ENCODE measurements at regions not wholly inside any gene's neighbourhood (a gene's known extent, or its start where the extent isn't known, plus 50 kb on each side); places are given as distances from the start of the nearest gene placed in this dataset.

- no peak for DNase-seq (ENCODE audit: low read depth)
Observed at GRCh38 chr4:14564281-14564680, 438.0 kb upstream of the CPEB2 start.

DNA sequence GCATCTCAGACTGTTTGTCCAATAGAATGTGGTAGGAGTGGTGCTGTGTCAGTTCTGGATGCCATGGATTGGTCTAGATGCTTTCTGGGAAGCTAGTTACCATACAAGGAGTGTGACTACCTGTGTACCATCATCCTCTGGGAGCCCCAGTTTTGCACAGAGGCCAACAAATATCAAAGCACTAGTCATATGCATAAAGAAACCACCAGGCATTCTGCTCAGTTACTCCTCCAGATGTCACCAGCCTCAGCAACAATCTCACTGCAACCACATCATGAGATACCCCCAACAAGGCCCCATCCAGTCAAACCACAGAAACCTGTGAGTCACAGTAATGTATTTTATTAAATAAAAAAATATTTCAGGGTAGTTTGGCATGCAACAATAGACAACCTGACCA, 435.8 kb upstream of the CPEB2 start:
- DNase-seq (ENCODE audit: low read depth): peak; percentile 9

DNA sequence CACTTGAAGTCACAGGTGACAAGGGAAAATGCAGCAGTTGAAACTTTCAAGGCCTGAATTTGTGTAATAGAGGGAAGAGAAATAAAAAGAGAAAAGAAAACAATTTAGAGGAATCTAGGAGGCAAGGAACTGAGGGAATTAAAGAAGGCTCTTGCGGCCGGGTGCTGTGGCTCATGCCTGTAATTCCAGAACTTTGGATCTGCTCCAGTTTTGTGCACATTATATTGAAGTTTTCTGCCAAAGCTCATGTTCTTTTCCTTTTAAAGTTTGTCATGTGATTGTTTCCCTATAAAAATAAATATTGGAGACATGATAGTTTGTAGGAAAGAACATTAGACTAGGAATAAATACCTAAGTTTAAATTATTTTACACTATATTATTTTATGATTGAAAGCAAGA, 433.9 kb upstream of the CPEB2 start:
- no peak for DNase-seq (ENCODE audit: low read depth)

DNA sequence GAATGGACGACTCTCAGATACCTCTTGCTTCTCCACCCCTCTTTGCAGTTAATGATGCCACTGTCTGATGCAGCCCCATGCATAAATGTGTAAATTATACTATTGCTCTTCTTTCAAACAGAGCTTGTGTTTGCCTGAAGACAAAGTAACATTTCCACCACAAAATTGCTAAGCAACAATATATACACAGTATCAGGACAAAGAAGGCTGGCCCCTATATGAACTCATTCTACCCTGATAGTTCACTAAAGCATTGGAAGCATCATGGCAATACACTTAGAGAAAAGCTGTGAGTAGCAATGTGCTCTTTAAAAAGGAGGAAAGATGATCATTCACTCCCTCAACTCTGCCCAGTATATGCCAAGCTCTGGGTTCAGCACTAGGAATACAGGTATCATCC, 427.0 kb upstream of the CPEB2 start:
- DNase-seq (ENCODE audit: low read depth): no peak

- no peak for DNase-seq (ENCODE audit: low read depth)
Observed at GRCh38 chr4:14575919-14576318, 426.4 kb upstream of the CPEB2 start.

GRCh38 chr4:14580061-14580460, 422.2 kb upstream of the CPEB2 start:
- DNase-seq (ENCODE audit: low read depth): no peak

GRCh38 chr4:14581741-14582140, 420.5 kb upstream of the CPEB2 start:
- DNase-seq (ENCODE audit: low read depth): no peak

DNA sequence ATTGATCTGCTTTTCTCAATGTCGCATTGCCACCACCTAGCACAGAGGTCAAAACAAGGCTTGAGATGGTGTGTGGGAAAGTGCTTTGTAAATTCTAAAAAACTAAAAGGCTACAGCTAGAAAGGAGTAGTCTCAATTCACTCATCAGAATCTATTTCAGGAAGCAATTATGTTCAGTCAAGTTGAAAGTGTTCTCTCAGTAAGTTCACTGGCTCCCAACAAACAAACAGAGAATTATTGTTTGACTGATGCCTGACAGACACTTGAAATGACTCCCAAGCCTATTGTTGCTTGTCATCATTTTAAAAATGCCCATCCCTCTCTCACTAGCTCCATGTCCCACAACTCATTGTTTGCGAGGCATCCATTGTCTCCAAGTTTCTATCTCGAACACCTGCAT, 419.6 kb upstream of the CPEB2 start:
- DNase-seq (ENCODE audit: low read depth): no peak

DNA sequence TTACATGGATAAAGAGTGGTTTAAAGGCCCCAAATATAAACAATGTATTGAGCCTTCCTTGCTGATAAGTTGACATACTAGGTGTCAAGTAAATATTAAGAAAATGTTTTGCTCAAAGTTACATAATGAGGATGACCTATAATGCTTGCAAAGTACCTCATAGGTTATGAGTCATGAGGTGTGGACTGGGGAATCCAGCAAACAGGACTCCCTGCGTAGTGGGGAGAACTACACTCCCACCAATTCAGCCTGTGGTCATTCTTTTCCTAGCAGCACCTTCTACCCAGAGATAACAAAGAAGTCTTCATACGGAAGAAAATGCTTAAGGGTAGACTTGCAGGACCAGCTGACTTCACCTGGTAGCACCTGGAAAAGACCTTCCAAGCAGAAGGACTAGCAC, 418.9 kb upstream of the CPEB2 start:
- no peak for DNase-seq (ENCODE audit: low read depth)

DNA sequence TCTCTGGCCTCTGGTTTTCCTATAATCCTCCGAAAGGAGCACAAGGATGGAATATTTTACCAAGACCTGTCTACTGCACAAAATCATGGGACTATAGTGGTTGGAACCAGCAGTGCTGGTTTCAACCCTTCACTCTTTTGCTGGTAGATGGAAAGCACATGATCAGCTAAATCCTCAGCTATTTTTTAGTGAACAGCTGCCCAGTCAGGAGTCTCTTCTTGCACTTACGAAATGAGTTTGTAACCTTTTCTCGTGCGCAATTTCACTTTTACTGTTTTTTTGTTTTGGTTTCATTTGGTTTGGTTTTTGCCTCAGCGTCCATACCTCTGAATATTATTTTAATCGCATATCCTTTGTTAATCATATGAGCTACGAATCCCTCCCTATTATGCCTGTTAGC, 418.5 kb upstream of the CPEB2 start:
- no peak for DNase-seq (ENCODE audit: low read depth)

DNA sequence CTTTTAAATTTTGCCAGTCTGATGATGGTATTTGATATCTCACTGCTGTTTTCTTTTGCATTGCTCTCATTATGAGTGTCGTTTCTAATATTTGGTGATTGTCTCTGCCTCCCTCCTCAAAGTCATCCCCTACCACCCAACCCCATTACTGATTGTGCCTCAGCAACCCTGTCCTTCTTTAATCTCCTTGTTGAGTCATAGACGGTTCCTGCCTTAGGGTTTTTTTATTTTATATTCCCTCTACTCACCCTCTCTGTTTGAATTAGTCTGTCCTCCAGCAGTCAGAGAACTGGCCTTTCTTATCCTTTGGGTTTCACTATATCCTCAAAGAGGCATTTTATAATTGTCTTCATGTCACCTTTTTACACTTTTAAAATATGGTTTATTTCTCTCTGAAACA, 409.3 kb upstream of the CPEB2 start:
- DNase-seq (ENCODE audit: low read depth): no peak

GRCh38 chr4:14596028-14596427, 406.3 kb upstream of the CPEB2 start:
- DNase-seq (ENCODE audit: low read depth): no peak

DNA sequence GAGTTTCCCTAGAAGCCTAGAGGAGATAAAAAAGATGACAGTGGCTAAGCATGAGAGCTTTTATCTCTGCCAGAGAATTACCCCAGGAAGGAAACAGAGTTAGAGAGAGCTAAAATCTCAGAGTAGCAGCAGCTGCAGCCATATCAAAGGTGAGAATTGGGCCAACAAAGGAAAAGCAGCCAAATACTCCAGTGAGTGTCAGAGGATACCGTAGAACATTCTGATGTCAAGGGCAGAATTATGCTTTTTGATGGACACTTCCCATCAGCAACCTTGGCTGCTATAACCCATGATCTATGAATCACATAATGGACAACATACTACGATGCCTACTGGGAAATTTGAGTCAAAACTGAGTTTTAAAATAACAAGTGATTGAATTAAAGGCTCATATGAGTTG, 405.8 kb upstream of the CPEB2 start:
- no peak for DNase-seq (ENCODE audit: low read depth)

GRCh38 chr4:14596904-14597303, 405.4 kb upstream of the CPEB2 start:
- no peak for DNase-seq (ENCODE audit: low read depth)

DNA sequence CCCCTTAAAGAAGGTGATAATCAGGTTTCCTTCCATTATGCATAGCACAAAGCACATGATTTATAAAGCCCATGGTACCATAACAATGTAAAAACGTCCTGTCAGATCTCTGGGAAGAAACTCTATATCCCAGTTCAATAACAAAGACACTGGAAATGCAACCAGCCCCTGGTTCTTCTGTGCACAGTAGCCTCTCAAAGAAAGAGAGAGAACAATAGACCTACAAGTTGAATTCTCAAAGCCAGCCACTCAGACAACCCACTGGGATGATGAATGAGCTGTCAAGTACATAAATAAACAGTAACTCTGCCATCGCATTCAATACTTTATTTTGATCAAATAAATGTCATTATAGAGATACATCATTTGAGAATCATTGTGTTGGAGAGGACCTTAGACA, 400.1 kb upstream of the CPEB2 start:
- no peak for DNase-seq (ENCODE audit: low read depth)

DNA sequence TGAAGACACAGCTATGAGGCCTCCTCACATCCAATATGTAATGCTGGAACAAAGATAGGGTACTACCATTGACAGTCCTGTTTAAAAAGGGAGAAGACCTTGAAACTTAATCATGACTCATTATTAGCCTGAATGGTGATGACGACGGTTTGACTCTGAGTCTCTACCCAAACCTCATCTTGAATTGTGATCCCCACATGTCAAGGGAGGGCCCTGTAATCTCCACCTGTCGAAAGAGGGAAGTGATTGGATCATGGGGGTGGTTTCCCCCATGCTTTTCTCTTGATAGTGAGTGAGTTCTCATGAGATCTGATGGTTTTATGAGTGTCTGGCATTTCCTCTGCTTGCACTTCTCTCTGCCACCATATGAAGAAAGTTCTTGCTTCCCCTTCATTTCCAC, 395.3 kb upstream of the CPEB2 start:
- DNase-seq (ENCODE audit: low read depth): no peak

DNA sequence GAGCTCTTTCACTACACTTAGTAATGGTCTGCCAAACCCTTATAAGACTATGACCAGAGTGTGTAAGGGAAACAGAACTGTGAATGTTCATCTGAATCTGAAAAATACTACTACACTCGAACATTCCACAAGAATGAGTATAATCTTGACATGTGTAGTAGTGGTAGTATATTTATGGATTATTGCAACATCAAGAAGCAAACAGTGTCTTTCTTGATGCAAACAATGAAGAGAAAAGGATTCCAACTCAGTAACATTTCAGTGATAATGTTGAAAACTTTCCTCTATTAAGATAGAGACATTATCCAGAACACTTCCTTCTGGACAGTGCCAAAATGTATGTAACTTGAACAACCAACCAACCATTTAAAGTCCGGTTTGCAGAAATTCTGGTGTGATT, 394.7 kb upstream of the CPEB2 start:
- no peak for DNase-seq (ENCODE audit: low read depth)

- DNase-seq (ENCODE audit: low read depth): no peak
Observed at GRCh38 chr4:14608630-14609029, 393.7 kb upstream of the CPEB2 start.

- DNase-seq (ENCODE audit: low read depth): no peak
Observed at GRCh38 chr4:14614840-14615239, 387.4 kb upstream of the CPEB2 start.

GRCh38 chr4:14615671-14616070, 386.6 kb upstream of the CPEB2 start:
- no peak for DNase-seq (ENCODE audit: low read depth)

GRCh38 chr4:14620567-14621141, 381.6 kb upstream of the CPEB2 start:
- no peak for DNase-seq (ENCODE audit: low read depth)

DNA sequence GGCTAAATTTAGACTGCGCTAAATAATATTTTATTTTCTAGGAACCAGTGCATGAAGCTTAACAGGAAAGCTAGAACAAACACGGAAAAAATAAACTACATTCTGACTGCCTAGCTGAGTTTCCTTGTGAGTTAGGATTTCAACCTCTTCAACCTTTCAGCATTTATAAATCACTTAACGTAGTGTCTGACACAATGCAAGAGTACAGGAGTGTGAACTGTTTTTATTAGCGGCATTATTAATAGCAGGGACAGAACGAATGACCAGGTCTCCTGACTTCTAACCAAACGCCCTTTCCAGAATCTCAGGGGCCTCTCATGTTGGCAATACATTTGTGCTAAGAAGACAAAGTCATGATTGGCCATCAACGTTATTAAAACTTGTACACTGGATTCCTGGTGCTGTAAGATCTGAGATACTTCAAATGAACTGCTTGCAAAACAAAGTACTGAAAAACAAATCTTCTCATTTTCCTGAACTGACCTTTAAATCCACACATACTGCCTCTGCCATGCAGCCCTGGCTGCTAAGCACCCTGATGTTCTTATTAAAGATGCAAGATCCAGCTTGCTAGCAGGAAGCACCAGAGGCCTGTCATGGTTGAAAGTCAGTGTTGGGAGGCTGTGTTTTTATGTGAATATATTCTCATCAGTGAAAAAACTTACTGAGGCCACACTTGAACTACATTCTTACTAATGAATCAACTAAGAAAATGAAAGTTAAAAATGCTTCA, 380.4 kb upstream of the CPEB2 start:
- no peak for DNase-seq (ENCODE audit: low read depth)

- DNase-seq (ENCODE audit: low read depth): no peak
Observed at GRCh38 chr4:14627038-14627437, 375.2 kb upstream of the CPEB2 start.

- no peak for DNase-seq (ENCODE audit: low read depth)
Observed at GRCh38 chr4:14631806-14632440, 370.4 kb upstream of the CPEB2 start.

Data from non-pigmented ciliary epithelial cell (primary cell).